GM21526 (cell line): ENCODE measurements at regions not wholly inside any gene's neighbourhood (a gene's known extent, or its start where the extent isn't known, plus 50 kb on each side); places are given as distances from the start of the nearest gene placed in this dataset.

ENCODE experiments used
- ATAC-seq: cut with Tn5 transposase; IDR thresholded peaks from one replicate; pipeline ENCODE4 v1.9.1; 2021; ENCODE audit warnings: moderate library complexity; ENCODE audit not compliant: unreplicated experiment, low FRiP score

- ATAC-seq: no peak
Measured at GRCh38 chr2:75788902-75789301, 78.2 kb upstream of the GCFC2 start.

- no peak for ATAC-seq
Measured at GRCh38 chr2:75788154-75788553, 77.4 kb upstream of the GCFC2 start.

GRCh38 chr2:75787532-75788132, 76.9 kb upstream of the GCFC2 start:
- ATAC-seq: peak; percentile 74

- no peak for ATAC-seq
Measured at GRCh38 chr2:75775311-75775823, 64.7 kb upstream of the GCFC2 start.

- ATAC-seq: no peak
Measured at GRCh38 chr2:75772908-75773630, 62.4 kb upstream of the GCFC2 start.

DNA sequence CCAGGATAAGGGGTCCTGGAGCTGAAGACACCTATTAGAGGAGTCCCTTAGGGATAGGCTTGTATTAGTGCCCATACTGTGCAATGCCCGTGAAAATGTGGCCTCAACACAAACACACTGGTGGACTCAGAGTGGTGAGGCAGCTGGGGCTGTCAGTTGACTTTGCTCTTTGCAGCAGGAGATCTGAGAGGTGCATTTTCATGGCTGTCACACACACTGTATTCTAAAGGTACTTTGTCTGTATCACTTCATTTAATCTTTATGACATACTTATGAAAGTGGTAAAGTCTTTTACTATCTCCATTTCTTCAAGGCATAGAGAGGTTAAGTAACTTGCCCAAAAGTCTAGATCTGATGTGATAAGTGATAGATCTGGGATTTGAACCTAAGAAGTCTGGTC, 55.1 kb upstream of the GCFC2 start:
- no peak for ATAC-seq

DNA sequence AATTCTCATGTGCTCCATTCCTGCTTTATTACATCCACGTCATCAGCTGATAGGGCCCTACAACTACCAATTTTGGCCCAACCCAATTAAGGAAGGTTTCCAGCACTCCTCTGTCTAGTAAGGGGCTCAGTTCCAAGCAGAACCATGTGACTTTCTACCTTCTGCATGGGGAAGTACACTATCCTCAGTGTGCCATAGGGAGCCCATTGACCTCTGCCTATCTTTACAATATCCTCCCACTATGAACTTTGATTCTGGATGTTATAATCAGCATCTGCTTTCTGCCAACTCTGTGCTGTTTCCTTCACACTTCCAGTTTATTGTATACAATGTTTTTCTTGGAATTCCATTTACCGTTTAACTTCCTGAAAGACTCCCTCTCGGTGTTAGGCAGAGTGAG, 53.9 kb upstream of the GCFC2 start:
- ATAC-seq: no peak
